GM12874 (cell line): ENCODE measurements at regions not wholly inside any gene's neighbourhood (a gene's known extent, or its start where the extent isn't known, plus 50 kb on each side); places are given as distances from the start of the nearest gene placed in this dataset.

Experiments used
- TF ChIP-seq, protein P1 (sequence below): IDR thresholded peaks from 2 replicates; pipeline ENCODE4 v1.5.1; 2011; ENCODE audit warnings: low read depth, mild to moderate bottlenecking, control low read depth, low read length, moderate library complexity; ENCODE audit not compliant: insufficient read depth

DNA sequence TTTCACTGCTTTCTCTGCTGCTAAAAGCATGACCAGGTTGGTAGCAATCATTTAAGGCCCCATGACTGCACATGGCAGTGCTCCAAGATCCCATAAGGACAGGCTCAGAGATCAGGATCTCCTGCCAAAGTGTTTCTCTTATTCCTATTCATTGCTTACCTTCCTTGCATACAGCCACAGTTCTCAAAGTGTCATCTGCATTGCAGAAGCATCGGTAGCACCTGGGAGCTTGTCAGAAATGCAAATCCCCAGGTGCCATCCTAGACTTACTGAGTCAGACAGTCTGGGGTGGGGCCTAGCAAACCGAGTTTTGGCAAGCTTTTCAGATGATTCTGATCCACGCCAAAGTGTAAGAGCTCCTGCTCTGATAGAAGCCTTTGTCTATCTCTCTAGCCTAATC is 489.0 kb upstream of the AUTS2 start:
- TF ChIP-seq, protein P1, sequence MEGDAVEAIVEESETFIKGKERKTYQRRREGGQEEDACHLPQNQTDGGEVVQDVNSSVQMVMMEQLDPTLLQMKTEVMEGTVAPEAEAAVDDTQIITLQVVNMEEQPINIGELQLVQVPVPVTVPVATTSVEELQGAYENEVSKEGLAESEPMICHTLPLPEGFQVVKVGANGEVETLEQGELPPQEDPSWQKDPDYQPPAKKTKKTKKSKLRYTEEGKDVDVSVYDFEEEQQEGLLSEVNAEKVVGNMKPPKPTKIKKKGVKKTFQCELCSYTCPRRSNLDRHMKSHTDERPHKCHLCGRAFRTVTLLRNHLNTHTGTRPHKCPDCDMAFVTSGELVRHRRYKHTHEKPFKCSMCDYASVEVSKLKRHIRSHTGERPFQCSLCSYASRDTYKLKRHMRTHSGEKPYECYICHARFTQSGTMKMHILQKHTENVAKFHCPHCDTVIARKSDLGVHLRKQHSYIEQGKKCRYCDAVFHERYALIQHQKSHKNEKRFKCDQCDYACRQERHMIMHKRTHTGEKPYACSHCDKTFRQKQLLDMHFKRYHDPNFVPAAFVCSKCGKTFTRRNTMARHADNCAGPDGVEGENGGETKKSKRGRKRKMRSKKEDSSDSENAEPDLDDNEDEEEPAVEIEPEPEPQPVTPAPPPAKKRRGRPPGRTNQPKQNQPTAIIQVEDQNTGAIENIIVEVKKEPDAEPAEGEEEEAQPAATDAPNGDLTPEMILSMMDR = no peak

DNA sequence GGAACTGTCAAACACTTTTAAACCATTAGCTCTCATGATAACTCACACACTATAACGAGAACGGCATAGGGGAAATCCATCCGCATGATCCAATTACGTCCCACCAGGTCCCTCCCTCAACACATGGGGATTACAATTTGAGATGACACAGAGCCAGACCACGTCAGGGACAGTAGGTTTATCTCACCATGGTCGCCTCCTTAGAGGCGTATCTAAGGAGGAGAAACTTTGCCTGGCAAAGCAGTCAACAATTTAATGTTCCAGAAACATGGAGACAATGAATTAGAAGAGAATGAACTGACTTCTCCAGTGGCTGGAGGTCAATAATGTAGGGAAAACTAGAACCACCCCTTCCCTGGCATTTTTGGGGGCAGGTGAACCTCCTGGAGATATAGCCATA is 488.4 kb upstream of the AUTS2 start:
- TF ChIP-seq, protein P1 = no peak

DNA sequence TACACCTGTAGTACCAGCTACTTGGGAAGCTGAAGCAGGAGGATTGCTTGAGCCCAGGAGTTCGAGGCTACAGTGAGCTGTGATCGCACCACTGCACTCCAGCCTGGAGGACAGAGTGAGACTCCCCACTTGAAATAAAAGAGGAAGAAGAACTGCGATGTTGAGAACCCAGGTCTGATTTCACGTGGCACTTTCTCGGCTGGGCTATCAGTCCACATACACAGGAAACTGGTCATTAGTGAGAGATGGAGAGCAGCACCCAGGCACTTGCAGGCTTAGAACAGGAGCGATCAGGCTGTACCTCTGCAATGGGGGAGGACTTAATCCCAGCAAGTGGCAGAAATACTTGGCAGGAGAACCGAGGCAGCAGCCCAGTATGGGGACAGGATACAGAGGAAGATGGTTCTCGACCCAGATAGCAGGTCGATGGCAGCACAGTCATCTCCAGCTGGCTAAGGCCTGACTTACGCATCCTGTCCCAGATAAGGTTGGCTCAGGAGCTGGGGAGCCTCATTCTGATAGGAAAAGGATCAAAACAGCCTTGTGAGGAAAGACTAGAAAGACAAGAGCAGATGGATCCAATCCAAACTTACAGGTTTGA is 487.7 kb upstream of the AUTS2 start:
- TF ChIP-seq, protein P1 = no peak

DNA sequence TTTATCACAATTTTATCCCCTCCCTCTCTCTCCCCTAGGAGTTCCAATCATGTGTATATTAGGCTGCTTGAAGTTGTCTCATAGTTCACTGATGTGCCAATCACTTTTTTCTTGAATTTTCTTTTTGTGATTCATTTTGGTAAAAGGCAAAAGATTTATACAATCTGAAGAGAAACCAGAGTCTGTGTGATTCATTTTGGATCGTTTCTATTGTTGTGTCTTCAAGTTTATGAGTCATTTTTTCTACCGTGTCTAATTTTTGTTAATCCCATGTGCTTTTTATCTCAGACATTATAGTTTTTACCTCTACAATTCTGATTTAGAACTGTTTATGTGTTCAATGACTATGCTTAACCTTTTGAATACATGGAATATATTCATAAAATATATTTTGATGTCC is 483.9 kb upstream of the AUTS2 start:
- TF ChIP-seq, protein P1 = no peak

DNA sequence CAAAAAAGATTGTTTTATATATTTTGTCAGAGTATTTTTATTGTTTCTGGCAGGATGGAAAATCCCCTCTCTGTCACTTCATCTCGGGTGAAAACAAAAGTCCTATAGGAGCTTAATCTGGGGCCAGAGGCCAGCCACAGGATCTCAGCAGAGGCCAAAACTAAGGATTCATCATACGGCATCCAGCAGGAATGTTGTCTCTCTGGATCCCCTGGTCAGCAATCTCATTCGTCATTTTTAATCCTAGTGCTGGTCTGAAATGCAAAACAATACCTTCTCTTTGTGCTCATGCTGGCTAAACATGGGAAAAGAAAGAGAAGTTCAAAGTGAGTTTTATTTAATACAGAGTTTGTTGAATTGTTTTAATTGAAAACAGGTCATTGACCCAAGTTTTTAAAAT is 482.5 kb upstream of the AUTS2 start:
- TF ChIP-seq, protein P1 = no peak

DNA sequence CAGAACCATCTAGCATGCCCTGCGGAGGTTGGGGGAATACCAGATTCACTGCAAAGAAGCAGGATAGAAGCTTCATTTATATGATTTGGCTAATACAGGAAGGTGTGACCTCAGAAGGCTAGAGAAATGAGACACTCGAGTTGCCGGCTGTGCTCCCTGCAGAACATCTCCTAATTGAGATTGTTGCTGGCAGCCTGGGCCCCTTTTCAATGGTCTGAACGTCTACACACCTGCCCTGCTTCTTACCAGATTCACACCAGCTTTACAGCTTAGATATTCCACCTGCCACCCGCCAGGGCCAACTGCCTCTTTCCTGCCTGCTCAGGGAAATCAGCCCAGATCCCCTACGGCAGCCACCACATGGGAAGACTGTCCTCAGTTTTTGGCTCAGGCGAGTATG is 475.3 kb upstream of the AUTS2 start:
- TF ChIP-seq, protein P1 = no peak

DNA sequence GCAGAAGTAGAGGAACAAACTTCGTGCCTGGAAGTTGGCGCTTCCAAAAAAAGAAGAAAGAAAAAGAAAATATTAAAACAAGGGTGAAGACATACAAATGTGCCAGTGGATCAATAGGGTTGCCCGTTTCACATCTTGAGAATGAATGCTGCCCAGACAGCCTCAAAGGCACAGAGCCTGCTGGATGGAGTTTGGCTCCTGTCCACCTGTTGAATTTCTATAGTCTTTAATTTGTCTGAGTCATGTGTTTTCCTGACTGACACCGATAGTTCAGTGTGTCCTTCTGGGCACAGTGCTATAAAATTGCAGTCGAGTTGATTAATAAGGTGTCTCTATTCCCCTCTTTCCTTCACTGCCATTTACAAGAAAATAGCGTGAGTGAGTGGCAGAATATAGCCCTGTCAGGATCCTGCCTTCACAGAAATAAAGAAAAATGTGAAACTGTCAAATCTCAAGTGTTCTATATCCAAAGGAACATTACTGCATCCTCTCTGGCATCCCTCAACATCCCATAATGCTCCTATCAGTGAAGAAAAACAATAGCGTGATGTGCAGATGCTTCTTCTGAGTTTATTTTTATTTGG is 471.3 kb upstream of the AUTS2 start:
- TF ChIP-seq, protein P1 = no peak
